Stimulated activated CD8-positive, alpha-beta memory T cell treated with anti-CD3 and anti-CD28 coated beads, Interleukin-7, amount 100 ng/mL, for 4 hours (primary cell): ENCODE measurements at regions not wholly inside any gene's neighbourhood (a gene's known extent, or its start where the extent isn't known, plus 50 kb on each side); places are given as distances from the start of the nearest gene placed in this dataset.
"Not testable (repeated sequence)": the region's sequence is repeated elsewhere in the genome, so short reads cannot be mapped to it uniquely, and the experiment has no call there.

Experiments
- DNase-seq, 2 donors: peaks; one replicate each; pipeline ENCODE4 v3.0.0-alpha.2; 2020; ENCODE audit warnings: low read depth in 2 of 2

DNA sequence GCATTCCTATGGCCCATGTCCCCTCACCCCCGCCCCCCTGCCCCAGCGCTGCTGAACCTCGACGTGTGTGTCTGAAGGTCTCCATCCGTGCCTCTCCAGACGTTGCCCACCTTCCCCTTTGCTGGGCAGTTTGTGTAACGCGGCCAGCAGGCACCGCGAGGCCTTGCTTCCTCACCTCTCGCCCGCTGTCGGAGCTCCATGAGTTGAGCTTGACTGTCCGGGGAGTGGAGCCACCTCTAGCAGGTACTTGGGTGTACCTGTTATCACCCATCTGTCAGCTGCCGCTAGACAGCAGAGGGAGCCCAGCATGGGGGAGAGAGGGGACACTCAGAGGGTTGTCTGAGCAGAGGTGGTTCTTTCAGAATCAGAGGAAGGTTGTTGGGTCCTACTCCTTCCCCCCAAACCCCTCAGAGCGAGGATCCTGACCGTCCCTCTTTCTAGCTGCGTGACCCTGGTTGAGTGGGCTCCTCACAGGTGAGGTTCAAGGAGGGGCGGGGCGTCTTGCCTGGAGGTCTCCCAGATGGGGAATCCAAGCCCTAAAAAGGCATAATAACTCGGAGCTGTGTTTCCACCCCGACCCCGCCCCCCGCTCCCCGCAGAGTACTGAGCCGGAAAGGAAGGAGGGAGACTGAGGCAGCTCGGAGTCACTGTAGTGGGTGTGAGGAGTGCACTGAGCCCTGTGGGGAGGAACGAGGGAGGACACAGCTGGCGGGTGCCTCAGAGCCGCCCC, 184.7 kb downstream of the C9orf50 start:
- no peak for DNase-seq

DNA sequence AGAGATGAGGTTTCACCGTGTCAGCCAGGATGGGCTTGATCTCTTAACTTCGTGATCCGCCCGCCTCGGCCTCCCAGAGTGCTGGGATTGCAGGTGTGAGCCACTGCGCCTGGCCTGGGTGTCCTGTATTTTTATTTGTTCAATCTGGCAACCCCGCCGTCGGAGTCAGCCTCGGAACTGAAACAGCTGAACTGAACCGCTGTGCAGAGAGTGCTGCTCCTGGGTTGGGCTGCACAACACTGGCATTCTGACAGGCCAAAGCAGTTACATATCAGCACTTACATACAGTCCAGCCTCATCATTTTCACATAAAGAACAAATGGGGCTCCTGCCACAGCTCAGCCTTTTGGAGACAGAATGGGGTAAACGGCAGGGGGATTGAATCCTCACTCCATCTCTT, 185.6 kb downstream of the C9orf50 start:
- no peak for DNase-seq

DNA sequence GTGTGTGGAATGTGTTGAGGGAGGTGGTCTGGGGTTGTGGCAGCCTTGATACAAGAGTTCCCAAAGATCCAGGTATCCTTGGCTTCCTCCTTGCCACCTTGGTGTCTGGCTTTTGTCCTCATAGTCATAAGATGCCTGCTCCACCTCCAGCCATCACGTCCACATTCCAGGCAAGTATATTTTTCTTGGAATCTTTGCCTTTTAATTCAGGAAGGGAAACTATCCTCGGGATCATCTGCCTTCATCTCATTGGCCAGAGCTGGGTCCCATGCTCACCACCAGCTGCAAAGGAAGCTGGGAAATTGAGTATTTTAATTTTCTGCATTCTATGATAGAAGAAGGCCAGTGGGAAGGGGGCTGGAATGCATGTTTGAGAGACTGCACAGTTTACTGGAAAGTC, 186.7 kb downstream of the C9orf50 start:
- no peak for DNase-seq

DNA sequence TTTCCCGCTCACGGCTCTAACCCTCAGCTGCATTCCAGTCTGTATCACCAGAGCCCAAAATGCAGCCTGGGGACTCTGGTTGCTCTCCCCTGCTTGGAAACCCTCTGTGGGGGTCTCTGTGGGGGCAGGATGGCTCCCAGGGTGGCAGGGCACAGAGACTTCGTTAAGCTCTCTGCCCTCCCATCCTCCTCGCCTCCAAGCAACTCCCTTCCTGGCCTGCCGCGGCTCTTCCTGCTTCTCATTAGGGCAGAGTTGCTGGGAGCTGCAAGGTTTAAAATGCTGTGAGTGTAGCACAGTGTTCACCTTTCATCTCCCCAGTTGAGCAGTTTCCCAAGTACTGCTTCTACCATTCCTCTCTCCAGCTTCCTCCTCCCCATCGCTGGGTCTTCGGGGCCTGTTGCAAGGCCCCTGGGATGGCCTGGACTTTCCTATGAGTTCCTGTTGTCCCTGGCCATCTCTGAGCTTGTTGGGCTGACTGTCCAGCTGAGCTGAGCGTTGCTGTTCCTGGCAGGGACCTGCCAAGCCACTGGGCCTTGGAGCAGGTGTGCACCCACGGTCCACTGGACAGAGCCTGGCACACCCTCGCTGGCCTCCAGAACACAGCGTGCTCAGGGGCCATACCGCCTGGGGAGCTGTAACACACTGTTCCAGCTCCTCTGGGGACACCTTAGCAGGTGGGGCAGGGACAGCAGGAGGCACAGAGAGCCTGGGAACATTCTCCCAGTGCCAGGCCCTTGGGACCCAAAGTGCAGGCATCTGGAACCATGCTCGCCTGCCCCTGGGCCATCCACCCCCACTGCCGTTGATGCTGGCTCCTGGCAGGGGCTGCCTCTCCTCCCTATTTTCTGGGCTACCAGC, 188.4 kb downstream of the C9orf50 start:
- no peak for DNase-seq

- no peak for DNase-seq
These were observed 189.8 kb downstream of the C9orf50 start for GRCh38 chr9:129430940-129431643.

GRCh38 chr9:129428864-129429577, 191.9 kb downstream of the C9orf50 start:
- DNase-seq: no peak

- DNase-seq: no peak
These were observed 193.8 kb downstream of the C9orf50 start for GRCh38 chr9:129427149-129427548.

DNA sequence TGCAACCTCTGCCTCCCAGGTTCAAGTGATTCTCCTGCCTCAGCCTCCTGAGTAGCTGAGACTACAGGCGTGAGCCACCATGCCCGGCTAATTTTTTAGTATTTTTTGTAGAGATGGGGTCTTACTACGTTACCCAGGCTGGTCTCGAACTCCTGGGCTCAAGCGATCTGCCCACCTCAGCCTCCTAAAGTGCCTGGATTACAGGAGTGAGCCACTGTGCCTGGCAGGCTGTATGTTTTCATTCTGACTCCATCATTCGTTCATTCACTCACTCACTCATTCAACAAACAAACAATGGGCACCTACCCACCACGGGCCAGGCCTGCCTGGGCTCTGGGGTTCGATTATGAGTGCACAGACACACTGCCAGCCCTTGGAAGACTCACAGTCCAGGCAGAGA, 197.1 kb downstream of the C9orf50 start:
- DNase-seq: not testable (repeated sequence)

DNA sequence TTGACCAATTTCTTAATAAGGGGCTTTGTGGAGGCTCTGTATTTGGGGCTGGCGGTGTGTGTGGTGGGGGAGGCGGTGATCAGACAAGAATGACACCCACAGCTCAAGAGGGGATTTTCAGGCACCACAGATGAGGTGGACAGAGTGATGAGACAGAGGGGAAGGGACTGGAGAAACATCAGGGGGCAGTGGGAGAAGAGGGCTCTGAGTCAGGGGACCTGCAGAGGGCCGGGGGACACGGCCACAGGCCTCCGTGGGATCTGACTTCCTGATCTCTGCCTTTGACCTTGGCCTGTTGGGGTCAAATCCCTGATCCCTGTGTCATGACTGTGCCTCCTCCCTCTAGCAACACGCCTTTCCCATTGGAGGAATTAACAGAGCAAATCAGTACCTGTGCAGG, 197.7 kb downstream of the C9orf50 start:
- no peak for DNase-seq

DNA sequence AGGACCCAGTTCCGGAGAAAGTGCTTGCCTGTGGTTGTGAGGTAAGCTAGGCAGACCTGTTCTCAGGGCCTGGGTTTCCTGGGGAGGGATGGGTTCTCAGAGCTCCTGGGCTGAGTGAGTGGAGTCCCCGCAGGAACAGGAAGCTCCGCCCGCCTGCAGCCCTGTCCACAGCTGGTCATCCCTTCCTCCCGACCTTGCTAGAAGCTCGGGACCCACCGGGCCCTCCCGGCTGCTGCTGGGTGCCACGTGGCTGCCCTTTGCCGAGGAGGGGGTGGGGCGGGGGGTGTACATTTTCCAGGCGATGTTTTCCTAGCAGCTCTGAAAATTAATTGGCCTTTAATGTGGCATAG, 198.1 kb downstream of the C9orf50 start:
- DNase-seq: no peak

- no peak for DNase-seq
These were observed 198.7 kb downstream of the C9orf50 start for GRCh38 chr9:129422032-129422842.

GRCh38 chr9:129421371-129421770, 199.5 kb downstream of the C9orf50 start:
- no peak for DNase-seq

- DNase-seq: no peak
These were observed 200.2 kb downstream of the C9orf50 start for GRCh38 chr9:129420721-129421120.

DNA sequence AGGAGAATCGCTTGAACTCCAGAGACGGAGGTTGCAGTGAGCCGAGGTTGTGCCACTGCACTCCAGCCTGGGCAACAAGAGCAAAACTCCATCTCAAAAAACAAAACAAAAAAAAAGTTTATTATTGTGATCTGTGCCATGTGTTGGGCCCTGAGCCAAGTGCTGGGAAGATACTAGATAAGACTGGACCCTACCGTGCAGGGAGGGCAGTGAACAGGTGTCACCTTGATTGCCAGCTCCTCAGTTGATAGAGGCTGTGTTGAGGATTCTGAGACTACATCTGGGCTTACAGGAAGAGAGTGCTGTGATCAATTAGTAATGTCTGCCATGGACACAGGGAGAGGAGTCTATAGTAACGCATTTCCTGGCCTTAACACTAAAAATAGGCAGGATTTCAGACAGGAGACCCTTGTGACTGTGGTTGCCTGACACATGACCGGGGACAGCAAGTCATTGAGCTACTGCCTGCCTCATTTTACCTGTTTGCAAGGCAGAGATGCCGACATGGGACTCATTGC, 201.5 kb downstream of the C9orf50 start:
- no peak for DNase-seq

- DNase-seq: no peak
These were observed 202.4 kb downstream of the C9orf50 start for GRCh38 chr9:129418451-129418850.

GRCh38 chr9:129416821-129417539, 203.9 kb downstream of the C9orf50 start:
- DNase-seq: no peak

DNA sequence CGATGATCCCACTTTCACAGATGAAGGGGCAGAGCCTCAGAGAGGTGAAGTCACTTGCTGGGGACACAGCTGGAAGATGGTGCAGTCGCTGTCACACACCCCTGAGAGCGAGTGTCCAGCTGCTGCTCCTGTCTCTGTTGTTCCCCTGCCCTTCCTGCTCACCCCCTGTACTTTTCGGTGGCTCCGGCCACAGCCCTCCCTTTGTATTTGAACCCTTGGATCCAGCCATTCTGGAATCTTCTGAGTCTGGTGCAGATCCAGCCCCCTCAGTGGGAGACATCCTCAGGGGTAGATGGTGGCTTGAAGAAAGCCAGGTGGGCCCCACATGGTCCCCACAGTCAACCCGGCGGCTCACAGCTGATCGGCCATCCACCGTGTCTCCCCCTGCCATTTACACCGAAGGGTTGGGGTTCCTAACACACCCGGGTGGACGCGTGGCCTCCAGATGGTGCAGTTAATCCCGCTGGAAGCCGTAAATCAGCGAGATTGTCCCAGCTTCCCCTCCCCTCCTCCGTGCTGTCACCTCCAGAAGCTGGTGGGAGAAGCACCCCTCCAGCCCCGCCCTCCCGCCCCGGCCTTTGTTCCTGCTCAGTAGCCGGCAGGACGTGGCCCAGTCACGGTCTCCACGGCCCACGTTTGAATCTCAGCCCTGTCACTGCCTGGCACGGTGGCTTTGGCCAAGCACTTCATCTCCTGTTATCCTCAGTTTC, 204.8 kb downstream of the C9orf50 start:
- DNase-seq: no peak

DNA sequence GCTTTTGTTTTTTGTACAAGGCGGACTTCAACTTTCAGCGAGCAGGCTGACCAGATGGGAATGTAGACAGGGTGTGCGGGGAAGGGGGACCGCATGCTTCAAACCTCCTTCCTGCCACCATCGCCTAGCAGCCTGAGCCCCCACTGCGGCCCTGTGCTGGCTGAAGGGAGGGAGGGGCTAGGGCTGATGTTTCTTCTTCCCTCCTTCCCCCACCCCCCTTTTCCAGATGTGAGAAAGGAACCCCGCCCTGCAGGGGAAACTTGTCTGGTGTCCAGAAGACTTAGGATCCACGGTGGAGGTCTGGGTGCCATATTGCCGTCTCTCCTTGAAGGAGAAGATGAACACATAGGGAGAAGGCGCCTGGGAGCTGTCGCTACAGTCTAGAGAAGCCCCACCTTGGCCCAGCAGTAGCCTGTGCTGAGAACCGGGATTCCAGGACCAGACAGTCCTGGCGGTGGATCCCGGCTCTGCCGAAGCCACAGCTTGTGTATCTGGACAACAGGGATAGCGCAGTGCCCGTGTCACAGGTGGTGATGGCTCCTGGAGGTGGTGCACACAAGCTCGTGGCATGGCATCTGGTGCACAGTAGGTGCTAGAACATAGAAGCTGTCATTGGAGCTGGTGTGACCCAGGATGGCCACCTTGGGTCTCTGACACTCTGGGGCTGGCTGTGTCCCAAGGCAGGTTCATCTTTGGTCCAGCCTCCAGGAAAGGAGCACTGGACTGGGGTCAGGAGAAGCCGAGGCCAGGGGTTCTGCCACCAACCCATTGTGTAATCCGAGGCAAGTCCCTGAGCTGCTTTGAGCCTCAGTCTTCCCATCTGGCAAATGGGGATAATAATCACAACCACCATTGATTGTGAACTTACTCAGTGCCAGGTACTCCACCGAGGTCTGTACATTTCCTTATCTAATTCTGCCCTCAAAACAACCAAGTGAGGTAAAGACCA, 205.6 kb downstream of the C9orf50 start:
- DNase-seq: no peak
